Pancreas (tissue), 10 donors: ENCODE measurements at regions not wholly inside any gene's neighbourhood (a gene's known extent, or its start where the extent isn't known, plus 50 kb on each side); places are given as distances from the start of the nearest gene placed in this dataset.

Experiments used
- ATAC-seq, 4 donors: fragments of 200-7000 bp; cut with Tn5 transposase; one replicate each; pipeline versions ENCODE4 v1.8.0 to v1.9.1; 2020; ENCODE audit warnings: mild to moderate bottlenecking in 4 of 4, moderate library complexity in 4 of 4
- DNase-seq, 6 donors: peaks; one replicate each; pipeline ENCODE4 v3.0.0-alpha.2; 2020
- FAIRE-seq: peaks from 2 replicates; lab custom pipeline; 2012; peaks lifted over from hg19 to GRCh38; lab: Jason Lieb, UNC
- H3K27ac ChIP-seq, 4 donors: fragments of 200-600 bp; sonication (generic); 1 replicate in 3 of 4; 2 replicates in 1 of 4; pipeline versions ENCODE4 v1.5.0 to v1.8.0; 2020
- H3K27me3 ChIP-seq, 4 donors: fragments of 200-600 bp; one replicate each; pipeline ENCODE4 v1.8.0; 2021
- H3K36me3 ChIP-seq, 3 donors: fragments of 200-600 bp; sonication (generic) in 1 of 3; one replicate each; pipeline versions ENCODE4 v1.5.0 to v1.8.0; 2020 to 2021
- H3K4me1 ChIP-seq, 3 donors: fragments of 200-600 bp; one replicate each; pipeline ENCODE4 v1.8.0; 2021
- H3K4me3 ChIP-seq, 4 donors: fragments of 200-600 bp; sonication (generic) in 2 of 4; one replicate each; pipeline versions ENCODE4 v1.5.0 to v1.8.0; 2020 to 2021
- H3K9me3 ChIP-seq, 4 donors: fragments of 200-600 bp; one replicate each; pipeline ENCODE4 v1.8.0; 2021
- CTCF ChIP-seq, 4 donors: fragments of 200-600 bp; sonication (generic) in 3 of 4; IDR thresholded peaks; one replicate each; pipeline versions ENCODE4 v1.5.0 to v1.8.0; 2021; ENCODE audit warnings: antibody characterized with exemption in 4 of 4
- WGBS, 2 donors: extraction: QIAGEN DNeasy Blood & Tissue Kit; methylation state at CpG; one replicate each; pipeline ENCODE4 v1.1.7; 2013; 5-methylcytosine and 5-hydroxymethylcytosine counted together
- intact Hi-C, 3 donors: fragments of 100-400 bp; cut with DNase I; formaldehyde crosslinking; loops; one replicate each; pipeline versions ENCODE4 v1.11.1 to v1.14.2; 2022
- donor health status: healthy with polysubstance abuse.
- donor health status: DM: no; HTN: no; CAD: no; lungs with moderate emphysema.
- donor health status: DM: no; HTN: no; CAD: no.
- donor health status: control.
- donor health status: control.
- donor health status: Bipolar disorder and iron deficiency.
- donor health status: DM: yes; HTN: yes; CAD: no.
- donor health status: DM: no; HTN: no; CAD: no.
- donor health status: DM: no; HTN: no; CAD: no.
- donor health status: DM: yes; HTN: yes; CAD: no.

GRCh38 chr4:103774326-103774825 lies 54.6 kb upstream of the TACR3 start:
- intact Hi-C loops = no loop called here

GRCh38 chr4:103773691-103774231 lies 54.0 kb upstream of the TACR3 start:
- no peaks in the 10 kb centered on the region for H3K9me3 ChIP-seq
- TF ChIP-seq CTCF (IDR thresholded peaks at IDR 0.05) = no peak
- no peaks in the 10 kb centered on the region for H3K4me1 ChIP-seq
- ATAC-seq (no peak), FAIRE-seq (no peak), DNase-seq (no peak)
- H3K27ac ChIP-seq = no peak overlapping the region
- intact Hi-C loops = no loop called here
- H3K4me3 ChIP-seq = no peak overlapping the region
- WGBS, 2 donors = 54 to 58% methylated on average over 2 of the region's 2 CpGs
- no peaks in the 10 kb centered on the region for H3K27me3 ChIP-seq
- H3K36me3 ChIP-seq = no peaks in the 10 kb centered on the region

More at GRCh38 chr4:103774326-103774825, 54.6 kb upstream of the TACR3 start:
- no peaks in the 10 kb centered on the region for H3K27me3 ChIP-seq
- H3K36me3 ChIP-seq = no peaks in the 10 kb centered on the region
- H3K27ac ChIP-seq = no peak overlapping the region
- no peak overlapping the region for H3K4me3 ChIP-seq
- no peak for ATAC-seq
- DNase-seq = no peak
- H3K9me3 ChIP-seq = no peaks in the 10 kb centered on the region
- H3K4me1 ChIP-seq = no peaks in the 10 kb centered on the region
- WGBS, 2 donors = 53 to 74% methylated on average over 7 of the region's 7 CpGs
- TF ChIP-seq CTCF (IDR thresholded peaks at IDR 0.05) = no peak
- no peak for FAIRE-seq
